Karpas-422 (cell line): ENCODE measurements at regions not wholly inside any gene's neighbourhood (a gene's known extent, or its start where the extent isn't known, plus 50 kb on each side); places are given as distances from the start of the nearest gene placed in this dataset.

Experiments
- DNase-seq: peaks from one replicate; pipeline ENCODE4 v3.0.0-alpha.2; 2015
- H2AFZ ChIP-seq: fragments of 200-600 bp; sonication (generic); 2 replicates; pipeline ENCODE4 v1.6.1; 2014; ENCODE audit warnings: antibody characterized with exemption, low read length, mixed read lengths
- H3K27ac ChIP-seq: fragments of 200-600 bp; sonication (generic); 2 replicates; pipeline ENCODE4 v1.5.1; 2014; ENCODE audit warnings: mild to moderate bottlenecking, low read length, moderate library complexity
- H3K27me3 ChIP-seq: fragments of 200-600 bp; sonication (generic); 2 replicates; pipeline ENCODE4 v1.6.1; 2014; ENCODE audit warnings: low read length, mixed read lengths
- H3K36me3 ChIP-seq: fragments of 200-600 bp; sonication (generic); 2 replicates; pipeline ENCODE4 v1.6.1; 2014; ENCODE audit warnings: low read length, mixed read lengths; ENCODE audit not compliant: insufficient read depth
- H3K4me1 ChIP-seq: fragments of 200-600 bp; sonication (generic); 2 replicates; pipeline ENCODE4 v1.6.1; 2014; ENCODE audit warnings: mild to moderate bottlenecking, low read length, mixed read lengths
- H3K4me2 ChIP-seq: fragments of 200-600 bp; sonication (generic); 2 replicates; pipeline ENCODE4 v1.6.1; 2014; ENCODE audit warnings: low read length, low read depth, mild to moderate bottlenecking; ENCODE audit not compliant: poor library complexity, severe bottlenecking
- H3K4me3 ChIP-seq: fragments of 200-600 bp; sonication (generic); 2 replicates; pipeline ENCODE4 v1.5.1; 2014; ENCODE audit warnings: mild to moderate bottlenecking, antibody characterized with exemption, low read length, mixed read lengths
- H3K79me2 ChIP-seq: fragments of 200-600 bp; sonication (generic); 2 replicates; pipeline ENCODE4 v1.6.1; 2014; ENCODE audit warnings: mild to moderate bottlenecking, low read length, mixed read lengths
- H3K9ac ChIP-seq: fragments of 200-600 bp; sonication (generic); 2 replicates; pipeline ENCODE4 v1.6.0; 2014; ENCODE audit warnings: low read length
- H3K9me2 ChIP-seq: fragments of 200-600 bp; sonication (generic), shearing (Covaris generic); replicated peaks from 2 replicates; pipeline ENCODE4 v1.6.0; 2014; ENCODE audit warnings: mild to moderate bottlenecking, low read length, moderate library complexity; ENCODE audit not compliant: insufficient read depth
- H3K9me3 ChIP-seq: fragments of 300-700, 200-600 bp; sonication (generic); 2 replicates; pipeline ENCODE4 v1.6.1; 2014; ENCODE audit warnings: low read length, mixed read lengths
- H4K20me1 ChIP-seq: fragments of 200-600 bp; sonication (generic); 2 replicates; pipeline ENCODE4 v1.6.1; 2014; ENCODE audit warnings: mild to moderate bottlenecking, antibody characterized with exemption, low read length, low read depth; ENCODE audit not compliant: insufficient read depth

GRCh38 chr7:47704936-47705335 lies 123.0 kb upstream of the TNS3 start:
- H3K9me2 ChIP-seq, result no peaks in the 10 kb centered on the region
- DNase-seq, result no peak
- no peaks in the 10 kb centered on the region for H3K36me3 ChIP-seq
- no peaks in the 10 kb centered on the region for H4K20me1 ChIP-seq
- H2AFZ ChIP-seq, result no peak overlapping the region
- H3K4me2 ChIP-seq, result no peak overlapping the region
- no peak overlapping the region for H3K9ac ChIP-seq
- no peaks in the 10 kb centered on the region for H3K27me3 ChIP-seq
- peak overlapping the region; percentile 82 for H3K27ac ChIP-seq
- H3K9me3 ChIP-seq, result no peaks in the 10 kb centered on the region
- peaks cover 56% of the 10 kb centered on the region for H3K4me1 ChIP-seq
- H3K4me3 ChIP-seq, result no peak overlapping the region
- H3K79me2 ChIP-seq, result no peaks in the 10 kb centered on the region

- DNase-seq, result no peak
- no peaks in the 10 kb centered on the region for H3K36me3 ChIP-seq
- 0 out of 2 replicates have a peak overlapping the region, but pooled peaks have one; percentile 26 for H3K27ac ChIP-seq
- peak overlapping the region; percentile 67; the same call in 1 of the 2 replicates for H2AFZ ChIP-seq
- no peaks in the 10 kb centered on the region for H4K20me1 ChIP-seq
- H3K4me1 ChIP-seq, result peaks cover 29% of the 10 kb centered on the region
- H3K9me2 ChIP-seq, result no peaks in the 10 kb centered on the region
- H3K4me3 ChIP-seq, result no peak overlapping the region
- no peaks in the 10 kb centered on the region; the same call in 1 of the 2 replicates for H3K9me3 ChIP-seq
- H3K9ac ChIP-seq, result no peak overlapping the region
- no peak overlapping the region for H3K4me2 ChIP-seq
- H3K27me3 ChIP-seq, result no peaks in the 10 kb centered on the region
- no peaks in the 10 kb centered on the region for H3K79me2 ChIP-seq
Observed at GRCh38 chr7:47702080-47702479, 120.2 kb upstream of the TNS3 start.

- H3K4me1 ChIP-seq, result peaks cover 11% of the 10 kb centered on the region
- no peaks in the 10 kb centered on the region for H3K9me2 ChIP-seq
- no peaks in the 10 kb centered on the region for H4K20me1 ChIP-seq
- H3K9ac ChIP-seq, result no peak overlapping the region
- no peaks in the 10 kb centered on the region for H3K36me3 ChIP-seq
- H3K79me2 ChIP-seq, result no peaks in the 10 kb centered on the region
- DNase-seq, result no peak
- no peak overlapping the region for H3K4me2 ChIP-seq
- H3K27ac ChIP-seq, result no peak overlapping the region
- no peaks in the 10 kb centered on the region for H3K27me3 ChIP-seq
- H3K9me3 ChIP-seq, result no peaks in the 10 kb centered on the region; the same call in 1 of the 2 replicates
- H3K4me3 ChIP-seq, result no peak overlapping the region
- H2AFZ ChIP-seq, result no peak overlapping the region
Observed at GRCh38 chr7:47698386-47698785, 116.5 kb upstream of the TNS3 start.

GRCh38 chr7:47697543-47697942 lies 115.6 kb upstream of the TNS3 start:
- Histone ChIP-seq H3K9me2 (no peaks in the 10 kb centered on the region), H3K4me1 (peaks cover 11% of the 10 kb centered on the region), H3K9ac (no peak overlapping the region), H3K4me3 (no peak overlapping the region), H3K36me3 (no peaks in the 10 kb centered on the region), H3K9me3 (no peaks in the 10 kb centered on the region; the same call in 1 of the 2 replicates), H3K27me3 (no peaks in the 10 kb centered on the region), H3K4me2 (no peak overlapping the region), H3K79me2 (no peaks in the 10 kb centered on the region), H3K27ac (no peak overlapping the region), H4K20me1 (no peaks in the 10 kb centered on the region), H2AFZ (no peak overlapping the region)
- DNase-seq, result no peak

- Histone ChIP-seq H3K27me3 (no peaks in the 10 kb centered on the region), H3K9me3 (no peaks in the 10 kb centered on the region; the same call in 1 of the 2 replicates), H3K9me2 (no peaks in the 10 kb centered on the region), H3K4me3 (no peak overlapping the region), H4K20me1 (no peaks in the 10 kb centered on the region), H3K4me1 (peaks cover under 1% of the 10 kb centered on the region; the same call in 1 of the 2 replicates), H3K36me3 (no peaks in the 10 kb centered on the region), H2AFZ (no peak overlapping the region), H3K27ac (no peak overlapping the region), H3K79me2 (no peaks in the 10 kb centered on the region), H3K9ac (no peak overlapping the region), H3K4me2 (no peak overlapping the region)
- DNase-seq, result no peak
Observed at GRCh38 chr7:47696152-47696710, 114.3 kb upstream of the TNS3 start.

- Histone ChIP-seq H3K27ac (no peak overlapping the region), H3K36me3 (no peaks in the 10 kb centered on the region), H3K9me3 (no peaks in the 10 kb centered on the region), H3K79me2 (no peaks in the 10 kb centered on the region), H3K27me3 (no peaks in the 10 kb centered on the region), H2AFZ (no peak overlapping the region), H4K20me1 (no peaks in the 10 kb centered on the region), H3K4me1 (no peaks in the 10 kb centered on the region), H3K9me2 (no peaks in the 10 kb centered on the region), H3K4me3 (no peak overlapping the region), H3K9ac (no peak overlapping the region), H3K4me2 (no peak overlapping the region)
- DNase-seq, result no peak
Observed at GRCh38 chr7:47693216-47693615, 111.3 kb upstream of the TNS3 start.

- Histone ChIP-seq H3K4me2 (no peak overlapping the region), H2AFZ (no peak overlapping the region), H3K27me3 (no peaks in the 10 kb centered on the region), H3K9ac (no peak overlapping the region), H3K4me3 (no peak overlapping the region), H3K4me1 (no peaks in the 10 kb centered on the region), H3K9me2 (no peaks in the 10 kb centered on the region), H4K20me1 (no peaks in the 10 kb centered on the region), H3K79me2 (no peaks in the 10 kb centered on the region), H3K27ac (no peak overlapping the region), H3K36me3 (no peaks in the 10 kb centered on the region), H3K9me3 (no peaks in the 10 kb centered on the region)
- DNase-seq, result no peak
Observed at GRCh38 chr7:47691988-47692387, 110.1 kb upstream of the TNS3 start.

GRCh38 chr7:47690902-47691558 lies 109.1 kb upstream of the TNS3 start:
- no peak for DNase-seq
- Histone ChIP-seq H3K27me3 (no peaks in the 10 kb centered on the region), H3K4me1 (no peaks in the 10 kb centered on the region), H3K79me2 (no peaks in the 10 kb centered on the region), H3K27ac (no peak overlapping the region), H2AFZ (no peak overlapping the region), H4K20me1 (no peaks in the 10 kb centered on the region), H3K4me2 (no peak overlapping the region), H3K4me3 (no peak overlapping the region), H3K9ac (no peak overlapping the region), H3K9me3 (no peaks in the 10 kb centered on the region), H3K9me2 (no peaks in the 10 kb centered on the region), H3K36me3 (no peaks in the 10 kb centered on the region)
